CD4-positive, alpha-beta T cell treated with Interleukin-6 for 4 hours (primary cell): ENCODE measurements at regions not wholly inside any gene's neighbourhood (a gene's known extent, or its start where the extent isn't known, plus 50 kb on each side); places are given as distances from the start of the nearest gene placed in this dataset.

Source experiments
- DNase-seq: peaks from one replicate; pipeline ENCODE4 v3.0.0-alpha.2; 2020; ENCODE audit warnings: mixed read lengths

GRCh38 chr16:59754854-59755253 lies 1020.7 kb upstream of the GOT2 start:
- DNase-seq = no peak

- DNase-seq = no peak
Measured at GRCh38 chr16:59749662-59750336, 1015.7 kb upstream of the GOT2 start.

- no peak for DNase-seq
Measured at GRCh38 chr16:59748531-59748930, 1014.4 kb upstream of the GOT2 start.

- DNase-seq = no peak
Measured at GRCh38 chr16:59743504-59743903, 1009.4 kb upstream of the GOT2 start.

- no peak for DNase-seq
Measured at GRCh38 chr16:59740858-59741257, 1006.7 kb upstream of the GOT2 start.

- DNase-seq = no peak
Measured at GRCh38 chr16:59737274-59737673, 1003.2 kb upstream of the GOT2 start.

GRCh38 chr16:59733321-59733720 lies 999.2 kb upstream of the GOT2 start:
- no peak for DNase-seq

GRCh38 chr16:59729613-59730012 lies 995.5 kb upstream of the GOT2 start:
- DNase-seq = no peak

GRCh38 chr16:59719121-59719520 lies 985.0 kb upstream of the GOT2 start:
- no peak for DNase-seq

- no peak for DNase-seq
Measured at GRCh38 chr16:59707436-59708226, 973.5 kb upstream of the GOT2 start.

- DNase-seq = no peak
Measured at GRCh38 chr16:59701963-59702930, 968.1 kb upstream of the GOT2 start.

- no peak for DNase-seq
Measured at GRCh38 chr16:59699786-59700185, 965.7 kb upstream of the GOT2 start.

GRCh38 chr16:59698346-59699020 lies 964.4 kb upstream of the GOT2 start:
- DNase-seq = no peak

GRCh38 chr16:59697761-59698160 lies 963.6 kb upstream of the GOT2 start:
- no peak for DNase-seq

GRCh38 chr16:59697236-59697635 lies 963.1 kb upstream of the GOT2 start:
- DNase-seq = no peak

GRCh38 chr16:59696495-59696894 lies 962.4 kb upstream of the GOT2 start:
- DNase-seq = no peak

- DNase-seq = no peak
Measured at GRCh38 chr16:59690216-59690615, 956.1 kb upstream of the GOT2 start.

GRCh38 chr16:59688006-59688405 lies 953.9 kb upstream of the GOT2 start:
- DNase-seq = no peak

- no peak for DNase-seq
Measured at GRCh38 chr16:59686405-59686804, 952.3 kb upstream of the GOT2 start.

GRCh38 chr16:59684911-59685310 lies 950.8 kb upstream of the GOT2 start:
- no peak for DNase-seq

- DNase-seq = no peak
Measured at GRCh38 chr16:59683709-59684108, 949.6 kb upstream of the GOT2 start.

GRCh38 chr16:59665618-59666220 lies 931.6 kb upstream of the GOT2 start:
- no peak for DNase-seq
